ENCODE measurements at regions not wholly inside any gene's neighbourhood (a gene's known extent, or its start where the extent isn't known, plus 50 kb on each side); places are given as distances from the start of the nearest gene placed in this dataset.
"Not testable (repeated sequence)": the region's sequence is repeated elsewhere in the genome, so short reads cannot be mapped to it uniquely, and the experiment has no call there.

- Mint-ChIP-seq H3K27ac (no peak overlapping the region), H3K27me3 (peaks cover 4% of the 10 kb centered on the region), H3K9me3 (no peaks in the 10 kb centered on the region), H3K4me3 (no peak overlapping the region), H3K4me1 (no peaks in the 10 kb centered on the region), H3K36me3 (no peaks in the 10 kb centered on the region)
- no peak for DNase-seq
- CTCF ChIA-PET, result no interaction called here
These were observed 271.6 kb downstream of the C16orf95 start for GRCh38 chr16:87045466-87046216.

GRCh38 chr16:87046235-87046634, 271.0 kb downstream of the C16orf95 start:
- Mint-ChIP-seq H3K27me3 (peaks cover 4% of the 10 kb centered on the region), H3K4me1 (no peaks in the 10 kb centered on the region), H3K9me3 (no peaks in the 10 kb centered on the region), H3K36me3 (no peaks in the 10 kb centered on the region), H3K4me3 (no peak overlapping the region), H3K27ac (no peak overlapping the region)
- no peak for DNase-seq
- CTCF ChIA-PET, result no interaction called here

- Mint-ChIP-seq H3K27ac (no peak overlapping the region), H3K4me3 (no peak overlapping the region), H3K4me1 (no peaks in the 10 kb centered on the region), H3K36me3 (no peaks in the 10 kb centered on the region), H3K27me3 (peaks cover 9% of the 10 kb centered on the region), H3K9me3 (no peaks in the 10 kb centered on the region)
- CTCF ChIA-PET, result interaction anchor here (1.1 kb wide), 1 partner anchor 16 kb away, joined by 3 read pairs; no protein-coding TSS in a partner anchor
- DNase-seq, result no peak
These were observed 269.8 kb downstream of the C16orf95 start for GRCh38 chr16:87047221-87048037.

- no peaks in the 10 kb centered on the region for H3K36me3 Mint-ChIP-seq
- no peaks in the 10 kb centered on the region for H3K9me3 Mint-ChIP-seq
- no peak for DNase-seq
- no peak overlapping the region for H3K27ac Mint-ChIP-seq
- H3K27me3 Mint-ChIP-seq, result peaks cover 8% of the 10 kb centered on the region
- no peak overlapping the region for H3K4me3 Mint-ChIP-seq
- H3K4me1 Mint-ChIP-seq, result no peaks in the 10 kb centered on the region
- CTCF ChIA-PET, result interaction anchor here (1.1 kb wide), 1 partner anchor 15 kb away, joined by 3 read pairs; no protein-coding TSS in a partner anchor
These were observed 269.0 kb downstream of the C16orf95 start for GRCh38 chr16:87048038-87048729.

GRCh38 chr16:87048730-87049115, 268.5 kb downstream of the C16orf95 start:
- H3K4me1 Mint-ChIP-seq, result no peaks in the 10 kb centered on the region
- H3K27ac Mint-ChIP-seq, result no peak overlapping the region
- CTCF ChIA-PET, result no interaction called here
- H3K9me3 Mint-ChIP-seq, result no peaks in the 10 kb centered on the region
- H3K36me3 Mint-ChIP-seq, result no peaks in the 10 kb centered on the region
- no peak for DNase-seq
- peaks cover 9% of the 10 kb centered on the region for H3K27me3 Mint-ChIP-seq
- no peak overlapping the region for H3K4me3 Mint-ChIP-seq

- H3K9me3 Mint-ChIP-seq, H3K27ac Mint-ChIP-seq, DNase-seq, H3K4me3 Mint-ChIP-seq, H3K36me3 Mint-ChIP-seq, CTCF ChIA-PET, H3K4me1 Mint-ChIP-seq, H3K27me3 Mint-ChIP-seq: not testable (repeated sequence)
These were observed 268.0 kb downstream of the C16orf95 start for GRCh38 chr16:87049216-87049615.

GRCh38 chr16:87050142-87050541, 267.1 kb downstream of the C16orf95 start:
- no peaks in the 10 kb centered on the region for H3K9me3 Mint-ChIP-seq

GRCh38 chr16:87051526-87052320, 265.5 kb downstream of the C16orf95 start:
- Mint-ChIP-seq H3K4me1 (no peaks in the 10 kb centered on the region), H3K9me3 (no peaks in the 10 kb centered on the region), H3K27ac (no peak overlapping the region), H3K36me3 (no peaks in the 10 kb centered on the region), H3K4me3 (no peak overlapping the region), H3K27me3 (peaks cover 9% of the 10 kb centered on the region)
- CTCF ChIA-PET, result no interaction called here
- no peak for DNase-seq

More at GRCh38 chr16:87050142-87050541, 267.1 kb downstream of the C16orf95 start:
- H3K27ac Mint-ChIP-seq, result no peak overlapping the region
- no peak overlapping the region for H3K4me3 Mint-ChIP-seq
- no peaks in the 10 kb centered on the region for H3K36me3 Mint-ChIP-seq
- CTCF ChIA-PET, result interaction anchor here (1.2 kb wide), 1 partner anchor 12 kb away, joined by 5 read pairs; no protein-coding TSS in a partner anchor
- no peak for DNase-seq
- H3K4me1 Mint-ChIP-seq, result no peaks in the 10 kb centered on the region
- H3K27me3 Mint-ChIP-seq, result peaks cover 9% of the 10 kb centered on the region

- H3K4me3 Mint-ChIP-seq, result no peak overlapping the region
- no peak overlapping the region for H3K27ac Mint-ChIP-seq
- H3K4me1 Mint-ChIP-seq, result no peaks in the 10 kb centered on the region
- H3K27me3 Mint-ChIP-seq, result peaks cover 9% of the 10 kb centered on the region
- no peaks in the 10 kb centered on the region for H3K9me3 Mint-ChIP-seq
- no peaks in the 10 kb centered on the region for H3K36me3 Mint-ChIP-seq
- no peak for DNase-seq
- CTCF ChIA-PET, result no interaction called here
These were observed 264.7 kb downstream of the C16orf95 start for GRCh38 chr16:87052506-87052905.

- CTCF ChIA-PET, result interaction anchor here (1.0 kb wide), 1 partner anchor 488 kb away, joined by 3 read pairs; no protein-coding TSS in a partner anchor
- H3K27ac Mint-ChIP-seq, result no peak overlapping the region
- peaks cover 9% of the 10 kb centered on the region for H3K27me3 Mint-ChIP-seq
- H3K9me3 Mint-ChIP-seq, result no peaks in the 10 kb centered on the region
- DNase-seq, result no peak
- H3K36me3 Mint-ChIP-seq, result no peaks in the 10 kb centered on the region
- no peaks in the 10 kb centered on the region for H3K4me1 Mint-ChIP-seq
- H3K4me3 Mint-ChIP-seq, result no peak overlapping the region
These were observed 263.9 kb downstream of the C16orf95 start for GRCh38 chr16:87053016-87053982.

GRCh38 chr16:87054154-87054553, 263.0 kb downstream of the C16orf95 start:
- Mint-ChIP-seq H3K27ac (no peak overlapping the region), H3K4me3 (no peak overlapping the region), H3K4me1 (no peaks in the 10 kb centered on the region), H3K27me3 (peaks cover 9% of the 10 kb centered on the region), H3K9me3 (no peaks in the 10 kb centered on the region), H3K36me3 (no peaks in the 10 kb centered on the region)
- DNase-seq, result no peak
- CTCF ChIA-PET, result interaction anchor here (1.0 kb wide), 1 partner anchor 489 kb away, joined by 3 read pairs; no protein-coding TSS in a partner anchor

- no peak for DNase-seq
- Mint-ChIP-seq H3K36me3 (no peaks in the 10 kb centered on the region), H3K9me3 (no peaks in the 10 kb centered on the region), H3K27ac (no peak overlapping the region), H3K27me3 (peaks cover 10% of the 10 kb centered on the region), H3K4me3 (no peak overlapping the region), H3K4me1 (no peaks in the 10 kb centered on the region)
- CTCF ChIA-PET, result no interaction called here
These were observed 262.3 kb downstream of the C16orf95 start for GRCh38 chr16:87054856-87055255.

GRCh38 chr16:87056083-87056482, 261.1 kb downstream of the C16orf95 start:
- H3K36me3 Mint-ChIP-seq, result no peaks in the 10 kb centered on the region
- H3K27ac Mint-ChIP-seq, result no peak overlapping the region
- no peak for DNase-seq
- H3K4me3 Mint-ChIP-seq, result no peak overlapping the region
- peaks cover 18% of the 10 kb centered on the region for H3K27me3 Mint-ChIP-seq
- CTCF ChIA-PET, result interaction anchor here (0.7 kb wide), 1 partner anchor 182 kb away, joined by 3 read pairs; no protein-coding TSS in a partner anchor
- H3K4me1 Mint-ChIP-seq, result no peaks in the 10 kb centered on the region
- H3K9me3 Mint-ChIP-seq, result no peaks in the 10 kb centered on the region
